GM12873 (cell line): ENCODE measurements at regions not wholly inside any gene's neighbourhood (a gene's known extent, or its start where the extent isn't known, plus 50 kb on each side); places are given as distances from the start of the nearest gene placed in this dataset.

Source experiments
- CTCF ChIP-seq: IDR thresholded peaks from 2 replicates; pipeline ENCODE4 v1.5.1; 2012; ENCODE audit warnings: low read depth, mild to moderate bottlenecking, moderate library complexity, low read length, control low read depth; ENCODE audit not compliant: insufficient read depth; ENCODE audit errors: missing control alignments

- TF ChIP-seq CTCF, result no peak
These were observed 1491.9 kb downstream of the TBC1D22A start for GRCh38 chr22:48254311-48254873.

- no peak for TF ChIP-seq CTCF
These were observed 1491.1 kb downstream of the TBC1D22A start for GRCh38 chr22:48253573-48253972.

- TF ChIP-seq CTCF, result no peak
These were observed 1490.7 kb downstream of the TBC1D22A start for GRCh38 chr22:48253136-48253535.

- no peak for TF ChIP-seq CTCF
These were observed 1489.2 kb downstream of the TBC1D22A start for GRCh38 chr22:48251629-48252028.

- TF ChIP-seq CTCF, result no peak
These were observed 1488.6 kb downstream of the TBC1D22A start for GRCh38 chr22:48250937-48251530.

GRCh38 chr22:48250286-48250895, 1487.9 kb downstream of the TBC1D22A start:
- no peak for TF ChIP-seq CTCF

- TF ChIP-seq CTCF, result no peak
These were observed 1487.3 kb downstream of the TBC1D22A start for GRCh38 chr22:48249713-48250268.
